Hematopoietic multipotent progenitor cell (in vitro differentiated cells): ENCODE measurements at regions not wholly inside any gene's neighbourhood (a gene's known extent, or its start where the extent isn't known, plus 50 kb on each side); places are given as distances from the start of the nearest gene placed in this dataset.

Experiments used
- DNase-seq, 3 donors: peaks; one replicate each; pipeline ENCODE4 v3.0.0-alpha.2; 2011 to 2015; ENCODE audit warnings: low read depth in 2 of 3, low spot score in 2 of 3

GRCh38 chr13:62302341-62302740, 886.7 kb upstream of the PCDH20 start:
- no peak for DNase-seq

DNA sequence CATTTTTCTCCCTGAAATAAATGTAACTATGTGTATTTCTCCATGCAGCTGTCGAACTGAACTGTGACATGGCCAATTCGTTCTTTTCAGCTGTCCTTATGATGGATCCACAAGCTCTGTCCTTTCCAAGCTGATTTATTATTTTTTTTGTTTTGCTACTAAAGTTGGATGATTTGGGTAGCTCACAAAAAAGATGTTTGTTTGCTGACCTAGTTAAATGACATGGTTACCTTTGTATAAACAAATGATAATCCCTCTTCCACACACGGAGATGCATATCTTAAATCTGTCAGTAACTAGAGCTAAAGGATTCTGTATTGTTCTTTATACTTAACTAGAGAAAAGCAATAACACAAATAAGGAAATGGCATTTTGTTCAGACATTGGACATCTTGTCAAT, 884.3 kb upstream of the PCDH20 start:
- DNase-seq = no peak

DNA sequence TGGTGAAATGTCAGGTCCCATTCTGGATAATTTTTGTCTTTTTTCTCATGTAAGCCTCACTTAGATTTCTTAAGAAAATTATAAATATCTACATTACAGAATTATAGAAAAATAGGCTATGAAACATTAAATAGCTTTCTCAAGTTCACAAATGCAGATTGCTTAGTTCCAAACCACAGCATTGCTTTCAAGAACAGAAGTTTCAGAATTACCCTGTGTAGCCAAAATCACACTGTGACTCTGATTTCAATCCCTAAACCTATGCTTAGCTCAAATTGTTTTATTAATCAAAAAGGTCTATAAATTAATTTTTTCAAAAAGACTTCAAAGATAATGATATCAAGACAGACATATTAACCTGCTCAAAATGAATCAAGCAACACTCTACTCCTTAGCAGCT, 881.2 kb upstream of the PCDH20 start:
- no peak for DNase-seq

DNA sequence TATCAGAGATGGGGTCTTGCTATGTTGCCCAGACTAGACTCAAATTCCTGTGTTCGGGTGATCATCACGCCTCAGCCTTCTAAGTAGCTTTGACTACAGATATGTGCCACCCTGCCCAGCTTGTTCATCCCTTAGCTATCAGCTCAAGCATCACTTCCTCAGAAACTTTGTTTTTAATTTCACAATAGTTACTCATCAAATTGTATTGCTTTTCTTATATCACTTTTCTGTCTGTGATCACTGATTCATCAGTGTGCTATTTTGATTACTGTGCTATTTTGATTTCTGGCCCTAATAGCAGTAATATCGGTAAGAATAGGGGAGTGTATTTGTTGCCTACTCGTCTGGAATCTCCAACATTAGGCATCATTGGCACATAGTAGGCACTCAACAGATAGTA, 878.6 kb upstream of the PCDH20 start:
- DNase-seq = no peak

DNA sequence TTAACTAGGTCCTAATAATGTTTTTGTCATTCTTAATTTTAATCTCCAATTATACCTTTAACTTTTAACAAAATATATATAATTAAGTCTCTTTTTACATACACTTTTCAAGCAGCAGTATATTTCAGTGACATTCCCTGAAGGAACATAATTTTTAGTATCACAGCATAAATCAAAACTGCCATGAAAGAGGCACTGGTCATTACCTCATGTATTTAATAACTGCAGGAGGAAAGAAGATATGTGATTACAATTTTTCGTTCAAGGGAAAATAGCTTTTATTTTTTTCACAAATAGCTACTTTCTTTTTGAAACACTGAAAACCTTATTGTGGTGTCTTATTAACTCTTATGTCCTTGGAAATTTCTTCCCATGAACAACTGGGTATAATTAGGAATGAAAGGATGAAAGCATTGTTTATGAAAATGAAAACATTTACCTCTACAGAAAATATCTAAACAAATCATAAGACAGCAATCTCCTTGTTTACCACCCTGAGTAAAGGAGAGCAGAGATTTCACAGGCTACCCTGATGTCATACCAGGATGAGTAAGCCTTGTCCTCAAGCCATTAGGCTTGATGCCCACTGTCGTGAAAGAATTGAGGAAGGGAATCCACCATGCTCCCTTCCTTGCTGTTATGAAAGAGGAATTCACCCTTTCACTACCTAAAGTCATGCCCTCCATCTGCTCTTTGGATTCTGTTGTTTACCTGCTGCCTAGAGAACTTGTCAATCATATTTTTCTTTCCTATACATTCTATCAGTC, 877.2 kb upstream of the PCDH20 start:
- no peak for DNase-seq

DNA sequence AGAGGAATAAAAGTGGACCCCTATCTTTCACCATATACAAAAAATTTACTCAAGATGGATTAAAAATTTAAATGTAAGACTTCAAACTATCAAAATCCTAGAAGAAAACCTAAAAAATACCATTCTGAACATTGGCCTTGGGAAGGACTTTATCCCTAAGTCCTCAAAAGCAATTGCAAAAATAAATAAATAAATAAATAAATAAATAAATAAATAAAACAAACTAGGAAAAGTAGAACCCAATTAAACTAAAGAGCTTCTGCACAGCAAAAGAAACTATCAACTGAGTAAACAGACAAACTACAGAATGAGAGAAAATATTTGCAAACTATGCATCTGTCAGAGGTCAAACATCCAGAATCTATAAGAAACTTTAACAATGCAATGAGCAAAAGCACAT, 874.9 kb upstream of the PCDH20 start:
- DNase-seq = no peak

DNA sequence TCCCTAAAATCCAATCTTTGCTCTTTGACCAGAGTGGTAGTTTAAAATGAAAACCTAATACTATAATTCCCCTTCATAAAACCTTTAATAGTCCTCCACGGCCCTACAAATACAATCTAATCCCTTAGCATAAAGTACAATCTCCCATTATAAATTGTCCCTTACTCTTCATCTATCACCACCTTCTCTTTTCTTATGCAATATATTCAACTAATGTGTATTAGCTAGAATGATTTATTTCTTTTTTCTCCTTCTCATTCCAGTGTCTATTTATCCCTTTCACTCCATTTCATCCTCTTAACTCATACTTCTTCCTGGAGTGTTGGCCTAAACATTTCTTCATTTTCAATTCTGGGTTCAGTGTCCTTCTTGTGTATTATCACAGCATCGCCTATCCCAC, 872.1 kb upstream of the PCDH20 start:
- DNase-seq = no peak

DNA sequence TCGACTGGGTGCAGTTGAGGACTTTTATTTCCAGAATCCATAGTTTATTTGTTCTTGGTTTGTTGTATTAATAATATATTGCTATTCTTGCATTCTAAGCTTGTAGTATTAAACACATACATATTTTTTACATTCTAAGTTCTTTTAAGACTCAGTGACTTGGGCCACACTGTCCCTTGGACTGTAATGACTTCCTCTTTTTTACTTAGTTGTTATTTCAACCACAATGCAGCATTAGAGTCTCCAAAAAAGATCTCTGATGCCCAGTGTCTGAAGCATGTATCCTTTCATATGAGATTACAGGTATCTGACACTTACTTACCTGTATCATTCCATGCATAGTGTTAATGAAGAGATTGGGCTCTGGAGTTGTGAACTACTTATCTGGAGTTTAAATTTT, 864.9 kb upstream of the PCDH20 start:
- peak in 1 of 3 donors; percentile 5 for DNase-seq

DNA sequence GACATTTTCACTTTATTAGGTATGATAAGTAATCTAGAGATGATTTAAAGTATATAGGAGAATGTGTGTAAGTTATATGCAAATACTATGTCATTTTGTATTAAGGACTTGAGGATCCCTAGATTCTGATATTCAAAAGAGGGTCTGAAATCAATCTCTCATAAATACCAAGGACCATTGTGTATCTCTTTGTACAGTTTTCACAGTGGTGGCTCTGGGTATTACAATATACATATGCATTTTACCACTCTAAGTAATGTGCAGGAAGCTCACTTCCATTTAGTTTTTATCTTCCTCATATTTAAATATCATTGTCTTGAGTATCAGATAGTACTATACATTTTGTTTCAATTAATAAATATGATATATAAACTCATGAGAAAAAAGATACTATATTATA, 862.6 kb upstream of the PCDH20 start:
- DNase-seq = no peak

DNA sequence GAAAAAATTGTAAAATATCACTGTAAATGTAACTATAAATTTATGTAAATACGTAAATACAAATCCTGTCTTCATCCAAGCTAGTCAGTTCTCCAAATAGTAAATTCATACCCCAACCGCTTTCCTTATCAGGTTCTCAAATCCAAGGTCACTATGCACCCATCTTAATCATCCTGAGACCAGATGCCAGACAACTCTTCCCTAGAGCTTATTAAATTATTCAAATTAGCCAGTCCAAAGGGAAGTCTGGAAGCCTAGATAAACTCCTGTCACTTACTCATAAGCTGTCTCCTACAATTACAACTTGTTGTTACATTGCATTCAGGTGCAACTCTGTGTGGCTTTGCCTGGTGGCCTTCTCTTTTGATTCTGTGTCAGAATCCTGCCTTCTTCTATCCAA, 836.1 kb upstream of the PCDH20 start:
- no peak for DNase-seq

- DNase-seq = no peak
Measured at GRCh38 chr13:62250501-62251201, 835.0 kb upstream of the PCDH20 start.

DNA sequence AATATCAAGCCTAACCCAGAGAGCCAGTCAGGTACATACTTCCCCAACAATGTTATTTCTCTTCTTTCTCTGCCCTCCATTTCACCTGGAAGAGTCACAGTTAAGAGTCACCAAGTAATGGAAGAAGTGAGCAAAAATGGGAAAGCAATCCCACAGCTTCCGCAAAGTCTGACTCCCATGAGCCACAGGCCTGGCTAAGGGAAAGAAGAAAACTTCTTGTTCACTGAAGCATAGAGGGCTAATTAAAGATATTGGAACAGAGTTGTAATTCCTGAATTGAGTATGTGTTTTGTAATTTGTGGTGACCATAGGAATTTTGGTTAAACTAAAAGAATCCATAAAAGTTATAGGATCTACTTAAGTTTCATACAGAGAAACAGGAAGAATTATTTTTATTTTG, 830.9 kb upstream of the PCDH20 start:
- no peak for DNase-seq

DNA sequence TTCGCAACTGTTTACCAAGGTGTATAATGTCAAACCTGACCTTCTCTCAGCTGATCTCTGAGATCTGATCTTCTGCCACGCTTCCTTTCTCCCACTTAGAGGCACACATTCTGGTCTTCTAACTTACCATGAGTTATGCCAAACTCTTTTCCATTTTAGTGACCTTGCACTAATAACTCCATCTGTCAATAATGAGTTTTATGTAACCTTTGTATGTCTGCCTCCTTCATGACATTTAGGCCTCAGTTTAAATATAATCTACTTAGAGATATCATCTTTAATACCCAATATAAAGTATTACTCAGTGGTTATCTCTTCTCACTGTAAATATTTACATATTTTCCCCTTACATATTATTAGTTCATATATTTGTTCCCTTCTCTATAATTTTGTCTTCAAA, 827.5 kb upstream of the PCDH20 start:
- DNase-seq = no peak

DNA sequence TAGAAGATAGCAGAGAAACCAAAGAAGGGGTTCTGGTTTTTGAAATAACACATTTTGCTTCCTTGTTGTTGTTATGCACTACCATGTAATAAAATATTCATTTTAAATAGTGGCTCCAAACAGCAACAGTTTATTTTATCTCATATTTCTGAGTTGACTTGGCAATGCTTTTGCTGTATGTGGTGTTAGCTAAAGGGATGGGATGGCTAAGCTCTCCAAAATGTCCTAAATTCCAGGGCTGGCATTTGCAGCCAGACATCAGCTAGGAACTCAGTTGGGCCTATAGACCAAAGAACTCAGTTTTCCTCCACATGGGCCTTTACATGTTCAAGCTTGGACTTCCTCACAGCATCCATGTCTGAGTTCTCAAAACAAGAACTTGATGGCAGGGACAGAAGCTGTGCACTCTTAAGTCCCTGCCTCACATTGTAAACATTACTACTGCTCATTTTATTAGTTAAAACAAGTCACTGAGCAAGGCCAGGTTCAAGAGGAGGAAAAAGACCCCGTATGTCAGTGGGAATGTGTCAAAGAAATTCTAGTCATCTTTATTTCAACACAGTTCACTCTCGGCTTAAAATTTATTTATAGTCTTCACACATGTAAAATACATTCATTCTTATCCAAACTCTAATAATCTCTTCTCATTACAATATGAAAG, 819.3 kb upstream of the PCDH20 start:
- DNase-seq = no peak

DNA sequence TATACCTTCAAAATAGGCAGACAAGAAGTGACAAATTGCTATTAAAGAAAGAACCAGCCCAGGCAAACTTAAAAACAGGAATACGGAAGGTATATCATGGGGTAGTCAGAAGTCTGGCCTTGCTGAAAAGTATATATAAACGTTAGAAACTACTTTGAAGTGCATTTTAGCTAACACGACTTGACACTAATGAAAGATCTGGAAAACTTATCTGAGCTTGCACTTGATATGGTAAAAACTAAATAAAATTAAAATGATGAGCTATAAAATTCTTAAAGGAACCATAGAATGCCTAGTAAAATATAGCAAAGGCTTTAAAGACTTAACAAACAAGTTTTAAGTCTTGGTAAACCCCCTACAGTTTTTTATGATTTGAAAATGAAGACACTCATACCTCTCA, 795.3 kb upstream of the PCDH20 start:
- DNase-seq = no peak

- no peak for DNase-seq
Measured at GRCh38 chr13:62209529-62209928, 793.9 kb upstream of the PCDH20 start.

GRCh38 chr13:62207388-62207787, 791.7 kb upstream of the PCDH20 start:
- DNase-seq = no peak

GRCh38 chr13:62206165-62206564, 790.5 kb upstream of the PCDH20 start:
- no peak for DNase-seq

DNA sequence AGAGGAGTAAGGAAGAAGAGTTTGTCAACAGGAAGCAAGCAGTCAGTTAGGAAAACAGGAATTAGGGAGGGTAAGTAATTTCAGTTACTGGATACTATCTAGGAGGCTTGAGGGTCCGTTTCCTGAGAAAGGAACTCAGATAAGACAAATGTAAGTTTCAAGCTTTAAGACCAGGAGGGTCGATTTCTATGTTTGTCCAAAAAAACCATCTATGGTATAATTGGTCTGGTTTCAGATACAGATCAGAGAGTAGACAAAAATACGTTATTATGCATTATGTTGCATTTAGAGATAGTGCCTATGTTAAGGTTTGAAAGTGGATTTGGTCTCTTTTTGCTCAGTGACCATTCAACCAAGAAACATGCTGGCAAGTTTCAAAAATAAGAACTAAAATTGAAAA, 789.6 kb upstream of the PCDH20 start:
- no peak for DNase-seq

DNA sequence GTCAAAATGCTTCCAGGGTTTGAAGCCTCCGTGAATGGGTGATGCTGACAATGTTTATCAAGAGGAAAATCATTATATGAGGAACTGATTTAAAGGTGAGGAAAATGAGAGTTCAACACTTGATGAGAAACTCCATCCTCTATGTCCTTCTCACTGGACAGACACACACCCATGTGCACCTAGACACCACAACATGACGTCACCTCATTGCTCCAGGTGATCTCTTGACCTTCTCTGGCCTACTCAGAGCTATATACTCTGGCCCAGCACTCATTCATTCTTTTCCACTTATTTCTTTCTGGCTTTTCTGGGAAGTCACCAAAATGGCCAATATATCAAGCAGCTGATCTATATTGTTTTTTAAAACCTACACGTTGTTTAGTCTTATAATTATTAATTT, 778.7 kb upstream of the PCDH20 start:
- DNase-seq = no peak

GRCh38 chr13:62193919-62194318, 778.3 kb upstream of the PCDH20 start:
- DNase-seq = no peak

- no peak for DNase-seq
Measured at GRCh38 chr13:62185631-62186255, 770.1 kb upstream of the PCDH20 start.
